Activated CD8-positive, alpha-beta T cell treated with anti-CD3 and anti-CD28 coated beads for 36 hours (primary cell): ENCODE measurements at regions not wholly inside any gene's neighbourhood (a gene's known extent, or its start where the extent isn't known, plus 50 kb on each side); places are given as distances from the start of the nearest gene placed in this dataset.

ENCODE experiments used
- ATAC-seq: fragments of 200-7000 bp; cut with Tn5 transposase; one replicate; pipeline ENCODE4 v1.10.0; 2021; ENCODE audit warnings: mild to moderate bottlenecking, moderate library complexity
- CTCF ChIA-PET: fragments of 350-600 bp; sonication (Branson Sonifier 250); formaldehyde crosslinking; loops from one replicate; lab custom pipeline; 2021; ENCODE audit warnings: antibody characterized with exemption; lab: Charles Lee
- POLR2A ChIA-PET: fragments of 350-600 bp; sonication (Branson Sonifier 250); formaldehyde crosslinking; loops from one replicate; lab custom pipeline; 2021; ENCODE audit warnings: antibody characterized with exemption; lab: Charles Lee
- DNase-seq: peaks from one replicate; pipeline ENCODE4 v3.0.0-alpha.2; 2020
- H3K27ac Mint-ChIP-seq: one replicate; pipeline ENCODE4 v1.8.0; 2021; ENCODE audit warnings: mild to moderate bottlenecking, mixed read lengths
- H3K27me3 Mint-ChIP-seq: one replicate; pipeline ENCODE4 v1.8.0; 2021; ENCODE audit warnings: mixed read lengths
- H3K36me3 Mint-ChIP-seq: one replicate; pipeline ENCODE4 v1.8.0; 2021; ENCODE audit warnings: low read depth, mixed read lengths
- H3K4me1 Mint-ChIP-seq: one replicate; pipeline ENCODE4 v1.8.0; 2021; ENCODE audit warnings: low read depth, mixed read lengths
- H3K4me3 Mint-ChIP-seq: one replicate; pipeline ENCODE4 v1.8.0; 2021; ENCODE audit warnings: mild to moderate bottlenecking, moderate library complexity, mixed read lengths
- H3K9me3 Mint-ChIP-seq: one replicate; pipeline ENCODE4 v1.8.0; 2021; ENCODE audit warnings: mixed read lengths
- intact Hi-C: fragments of 100-400 bp; cut with micrococcal nuclease; formaldehyde crosslinking; loops from one replicate; pipeline ENCODE4 v1.10.0; 2022
- TF ChIP-seq, protein P1 (sequence below): fragments of 200-600 bp; IDR thresholded peaks from one replicate; pipeline ENCODE4 v1.8.0; 2022; ENCODE audit warnings: antibody characterized with exemption, mild to moderate bottlenecking

- ChIA-PET POLR2A (no interaction called here), CTCF (interaction anchor here (0.5 kb wide), 1 partner anchor 24 kb away, joined by 4 read pairs; no protein-coding TSS in a partner anchor)
- peaks cover 15% of the 10 kb centered on the region for H3K4me1 Mint-ChIP-seq
- DNase-seq (no peak), ATAC-seq (no peak)
- peaks cover 5% of the 10 kb centered on the region for H3K27me3 Mint-ChIP-seq
- no peak overlapping the region for H3K4me3 Mint-ChIP-seq
- TF ChIP-seq, protein P1, sequence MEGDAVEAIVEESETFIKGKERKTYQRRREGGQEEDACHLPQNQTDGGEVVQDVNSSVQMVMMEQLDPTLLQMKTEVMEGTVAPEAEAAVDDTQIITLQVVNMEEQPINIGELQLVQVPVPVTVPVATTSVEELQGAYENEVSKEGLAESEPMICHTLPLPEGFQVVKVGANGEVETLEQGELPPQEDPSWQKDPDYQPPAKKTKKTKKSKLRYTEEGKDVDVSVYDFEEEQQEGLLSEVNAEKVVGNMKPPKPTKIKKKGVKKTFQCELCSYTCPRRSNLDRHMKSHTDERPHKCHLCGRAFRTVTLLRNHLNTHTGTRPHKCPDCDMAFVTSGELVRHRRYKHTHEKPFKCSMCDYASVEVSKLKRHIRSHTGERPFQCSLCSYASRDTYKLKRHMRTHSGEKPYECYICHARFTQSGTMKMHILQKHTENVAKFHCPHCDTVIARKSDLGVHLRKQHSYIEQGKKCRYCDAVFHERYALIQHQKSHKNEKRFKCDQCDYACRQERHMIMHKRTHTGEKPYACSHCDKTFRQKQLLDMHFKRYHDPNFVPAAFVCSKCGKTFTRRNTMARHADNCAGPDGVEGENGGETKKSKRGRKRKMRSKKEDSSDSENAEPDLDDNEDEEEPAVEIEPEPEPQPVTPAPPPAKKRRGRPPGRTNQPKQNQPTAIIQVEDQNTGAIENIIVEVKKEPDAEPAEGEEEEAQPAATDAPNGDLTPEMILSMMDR: no peak
- H3K9me3 Mint-ChIP-seq: peaks cover 2% of the 10 kb centered on the region
- intact Hi-C loops: loop anchor here (10.0 kb wide), 1 partner anchor 151 kb away; the partner anchor contains the start of gene CITED2
- no peak overlapping the region for H3K27ac Mint-ChIP-seq
- H3K36me3 Mint-ChIP-seq: peaks cover 1% of the 10 kb centered on the region
These were observed 151.0 kb upstream of the CITED2 start for GRCh38 chr6:139525415-139525814.

DNA sequence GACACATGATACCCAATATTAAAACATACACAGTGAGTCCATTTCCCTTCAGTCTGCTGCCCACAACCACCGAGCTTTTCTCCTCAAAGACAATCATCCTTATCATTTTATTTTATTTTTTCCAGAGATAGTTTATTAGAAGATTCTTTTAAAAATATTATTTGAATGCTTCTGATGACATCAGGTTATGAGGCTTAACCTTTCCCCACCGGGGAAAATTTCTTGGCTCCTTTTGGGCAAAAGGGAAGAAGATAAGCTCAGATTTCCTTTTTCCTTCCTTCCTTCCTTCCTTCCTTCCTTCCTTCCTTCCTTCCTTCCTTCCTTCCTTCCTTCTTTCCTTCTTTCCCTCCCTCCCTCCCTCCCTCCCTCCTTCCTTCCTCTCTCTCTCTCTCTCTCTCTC, 149.5 kb upstream of the CITED2 start:
- ChIA-PET CTCF (no interaction called here), POLR2A (interaction anchor here (1.6 kb wide), 1 partner anchor 17 kb away, joined by 4 read pairs; no protein-coding TSS in a partner anchor)
- no peaks in the 10 kb centered on the region for H3K36me3 Mint-ChIP-seq
- TF ChIP-seq, protein P1: no peak
- H3K27ac Mint-ChIP-seq: no peak overlapping the region
- H3K4me1 Mint-ChIP-seq: peaks cover 8% of the 10 kb centered on the region
- peaks cover 5% of the 10 kb centered on the region for H3K27me3 Mint-ChIP-seq
- peaks cover 2% of the 10 kb centered on the region for H3K9me3 Mint-ChIP-seq
- DNase-seq (no peak), ATAC-seq (no peak)
- intact Hi-C loops: loop anchor here (10.0 kb wide), 1 partner anchor 149 kb away; the partner anchor contains the start of gene CITED2
- no peak overlapping the region for H3K4me3 Mint-ChIP-seq

- ChIA-PET POLR2A (no interaction called here), CTCF (no interaction called here)
- TF ChIP-seq, protein P1: no peak
- Mint-ChIP-seq H3K4me3 (no peak overlapping the region), H3K9me3 (peaks cover 2% of the 10 kb centered on the region), H3K27ac (no peak overlapping the region), H3K27me3 (peaks cover 5% of the 10 kb centered on the region), H3K36me3 (no peaks in the 10 kb centered on the region), H3K4me1 (peaks cover 3% of the 10 kb centered on the region)
- intact Hi-C loops: loop anchor here (10.0 kb wide), 1 partner anchor 148 kb away; the partner anchor contains the start of gene CITED2
- DNase-seq (no peak), ATAC-seq (no peak)
These were observed 148.2 kb upstream of the CITED2 start for GRCh38 chr6:139522511-139523220.

- H3K27me3 Mint-ChIP-seq: peaks cover 5% of the 10 kb centered on the region
- DNase-seq (no peak), ATAC-seq (no peak)
- ChIA-PET POLR2A (no interaction called here), CTCF (no interaction called here)
- TF ChIP-seq, protein P1: no peak
- H3K4me3 Mint-ChIP-seq: no peak overlapping the region
- no peak overlapping the region for H3K27ac Mint-ChIP-seq
- H3K9me3 Mint-ChIP-seq: no peaks in the 10 kb centered on the region
- intact Hi-C loops: loop anchor here (10.0 kb wide), 1 partner anchor 147 kb away; the partner anchor contains the start of gene CITED2
- H3K36me3 Mint-ChIP-seq: no peaks in the 10 kb centered on the region
- H3K4me1 Mint-ChIP-seq: peaks cover 3% of the 10 kb centered on the region
These were observed 146.9 kb upstream of the CITED2 start for GRCh38 chr6:139521338-139521737.

GRCh38 chr6:139520321-139520768, 145.9 kb upstream of the CITED2 start:
- peaks cover 4% of the 10 kb centered on the region for H3K4me1 Mint-ChIP-seq
- H3K4me3 Mint-ChIP-seq: no peak overlapping the region
- intact Hi-C loops: loop anchor here (10.0 kb wide), 1 partner anchor 146 kb away; the partner anchor contains the start of gene CITED2
- no peak overlapping the region for H3K27ac Mint-ChIP-seq
- H3K27me3 Mint-ChIP-seq: peaks cover 5% of the 10 kb centered on the region
- TF ChIP-seq, protein P1: no peak
- DNase-seq (no peak), ATAC-seq (no peak)
- no peaks in the 10 kb centered on the region for H3K9me3 Mint-ChIP-seq
- ChIA-PET CTCF (no interaction called here), POLR2A (no interaction called here)
- no peaks in the 10 kb centered on the region for H3K36me3 Mint-ChIP-seq
